ENCODE measurements at regions not wholly inside any gene's neighbourhood (a gene's known extent, or its start where the extent isn't known, plus 50 kb on each side); places are given as distances from the start of the nearest gene placed in this dataset.
A peak's percentile ranks its signal among the peaks of the same experiment; 100 is the strongest.

DNA sequence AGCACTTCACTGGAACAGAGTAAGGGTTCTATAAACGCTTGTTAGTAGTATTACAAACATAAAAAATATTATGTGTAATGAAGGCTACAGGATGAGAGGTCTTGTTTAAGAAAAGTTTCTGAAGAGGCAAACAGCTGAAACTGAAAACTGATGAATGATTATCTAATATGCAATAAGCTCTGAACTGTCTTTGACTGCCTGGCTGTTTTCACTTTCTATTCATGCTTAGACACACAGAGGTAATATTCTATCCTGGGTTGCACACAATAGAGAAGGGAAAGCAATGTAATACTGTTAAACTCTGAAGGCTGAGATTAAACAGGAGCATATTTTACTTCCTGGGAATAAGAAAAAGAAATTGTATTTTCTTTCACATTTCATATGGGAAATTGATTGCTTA, 251.3 kb downstream of the ALX1 start:
- Mint-ChIP-seq H3K27me3 (ENCODE audit: low read depth) (no peaks in the 10 kb centered on the region), H3K9me3 (no peaks in the 10 kb centered on the region), H3K4me1 (no peaks in the 10 kb centered on the region)

DNA sequence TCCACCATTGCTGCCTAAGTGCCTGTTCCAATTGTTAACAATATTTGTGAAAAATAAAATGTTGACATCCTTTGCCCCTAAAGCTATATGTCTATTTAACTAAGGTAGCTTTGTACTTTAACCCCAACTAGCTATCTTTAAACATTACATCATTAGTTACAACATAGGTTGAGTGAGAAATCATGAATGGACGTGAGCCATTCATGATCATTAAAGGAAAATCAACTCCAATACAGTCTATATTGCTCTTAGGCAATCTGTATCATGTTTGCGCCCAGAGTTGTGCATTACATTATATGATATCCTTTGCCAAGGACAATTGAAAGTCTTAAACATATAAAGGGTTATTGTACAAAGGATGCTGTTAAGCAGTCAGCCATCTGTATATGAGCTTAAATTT, 269.6 kb downstream of the ALX1 start:
- Mint-ChIP-seq H3K36me3 (ENCODE audit: low read depth) (no peaks in the 10 kb centered on the region), H3K27me3 (ENCODE audit: low read depth) (no peaks in the 10 kb centered on the region), H3K4me3 (no peak overlapping the region), H3K4me1 (peaks cover 3% of the 10 kb centered on the region), H3K9me3 (no peaks in the 10 kb centered on the region), H3K27ac (no peak overlapping the region)
- TF ChIP-seq, protein P1, sequence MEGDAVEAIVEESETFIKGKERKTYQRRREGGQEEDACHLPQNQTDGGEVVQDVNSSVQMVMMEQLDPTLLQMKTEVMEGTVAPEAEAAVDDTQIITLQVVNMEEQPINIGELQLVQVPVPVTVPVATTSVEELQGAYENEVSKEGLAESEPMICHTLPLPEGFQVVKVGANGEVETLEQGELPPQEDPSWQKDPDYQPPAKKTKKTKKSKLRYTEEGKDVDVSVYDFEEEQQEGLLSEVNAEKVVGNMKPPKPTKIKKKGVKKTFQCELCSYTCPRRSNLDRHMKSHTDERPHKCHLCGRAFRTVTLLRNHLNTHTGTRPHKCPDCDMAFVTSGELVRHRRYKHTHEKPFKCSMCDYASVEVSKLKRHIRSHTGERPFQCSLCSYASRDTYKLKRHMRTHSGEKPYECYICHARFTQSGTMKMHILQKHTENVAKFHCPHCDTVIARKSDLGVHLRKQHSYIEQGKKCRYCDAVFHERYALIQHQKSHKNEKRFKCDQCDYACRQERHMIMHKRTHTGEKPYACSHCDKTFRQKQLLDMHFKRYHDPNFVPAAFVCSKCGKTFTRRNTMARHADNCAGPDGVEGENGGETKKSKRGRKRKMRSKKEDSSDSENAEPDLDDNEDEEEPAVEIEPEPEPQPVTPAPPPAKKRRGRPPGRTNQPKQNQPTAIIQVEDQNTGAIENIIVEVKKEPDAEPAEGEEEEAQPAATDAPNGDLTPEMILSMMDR (IDR thresholded peaks at IDR 0.05; ENCODE audit: unreplicated experiment in 3 of 3) = no peak

More for the DNA sequence above, 251.3 kb downstream of the ALX1 start:
- no peaks in the 10 kb centered on the region for H3K36me3 Mint-ChIP-seq (ENCODE audit: low read depth)
- H3K27ac Mint-ChIP-seq = no peak overlapping the region
- no peak overlapping the region for H3K4me3 Mint-ChIP-seq
- TF ChIP-seq, protein P1 (IDR thresholded peaks at IDR 0.05; ENCODE audit: unreplicated experiment in 3 of 3) = no peak

DNA sequence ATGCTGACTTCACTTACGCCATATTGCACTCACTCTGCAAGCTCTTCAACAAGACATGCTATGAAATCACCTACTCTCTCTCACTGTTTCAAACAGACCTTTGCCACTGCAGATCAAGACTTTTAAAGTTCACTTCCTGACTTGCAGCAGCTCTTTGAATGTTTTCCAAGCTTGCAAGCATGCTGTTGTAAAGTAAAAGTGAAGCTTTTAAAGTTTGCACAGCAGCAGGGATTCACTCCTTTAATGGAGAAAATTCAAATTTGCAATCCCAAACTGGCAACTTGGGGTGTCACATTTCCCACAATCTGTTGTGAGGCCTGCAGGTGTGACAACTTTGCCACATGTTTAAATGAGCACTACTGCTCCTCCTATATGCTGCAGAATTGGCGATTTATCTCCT, 270.9 kb downstream of the ALX1 start:
- Mint-ChIP-seq H3K4me3 (no peak overlapping the region), H3K36me3 (ENCODE audit: low read depth) (no peaks in the 10 kb centered on the region), H3K9me3 (no peaks in the 10 kb centered on the region), H3K27ac (peak overlapping the region in 1 of 3 experiments; percentile 32), H3K4me1 (peaks cover 3% of the 10 kb centered on the region), H3K27me3 (ENCODE audit: low read depth) (no peaks in the 10 kb centered on the region)
- TF ChIP-seq, protein P1 (IDR thresholded peaks at IDR 0.05; ENCODE audit: unreplicated experiment in 3 of 3) = no peak

DNA sequence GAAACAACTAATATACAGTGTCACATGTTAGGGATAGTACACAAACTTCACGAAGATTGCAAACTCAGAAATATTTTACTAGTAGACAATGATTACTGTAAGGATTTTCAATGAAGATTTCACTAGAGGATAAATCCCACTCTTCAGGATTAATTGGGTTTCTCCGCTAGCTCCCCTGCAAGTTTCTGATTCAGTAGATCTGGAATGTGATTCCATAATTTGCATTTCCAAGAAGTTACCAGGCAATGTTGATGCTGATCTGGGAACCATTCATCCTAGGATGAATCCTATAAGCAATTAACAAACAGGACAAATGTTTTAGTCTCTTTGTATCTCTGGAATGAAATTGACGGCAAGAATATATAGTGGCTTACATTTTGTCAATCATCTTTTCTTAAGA, 272.4 kb downstream of the ALX1 start:
- TF ChIP-seq, protein P1 (IDR thresholded peaks at IDR 0.05; ENCODE audit: unreplicated experiment in 3 of 3) = no peak
- no peaks in the 10 kb centered on the region for H3K9me3 Mint-ChIP-seq
- no peak overlapping the region for H3K4me3 Mint-ChIP-seq
- no peaks in the 10 kb centered on the region for H3K36me3 Mint-ChIP-seq (ENCODE audit: low read depth)
- no peaks in the 10 kb centered on the region for H3K27me3 Mint-ChIP-seq (ENCODE audit: low read depth)
- H3K27ac Mint-ChIP-seq = no peak overlapping the region
- H3K4me1 Mint-ChIP-seq = peaks cover 3% of the 10 kb centered on the region

DNA sequence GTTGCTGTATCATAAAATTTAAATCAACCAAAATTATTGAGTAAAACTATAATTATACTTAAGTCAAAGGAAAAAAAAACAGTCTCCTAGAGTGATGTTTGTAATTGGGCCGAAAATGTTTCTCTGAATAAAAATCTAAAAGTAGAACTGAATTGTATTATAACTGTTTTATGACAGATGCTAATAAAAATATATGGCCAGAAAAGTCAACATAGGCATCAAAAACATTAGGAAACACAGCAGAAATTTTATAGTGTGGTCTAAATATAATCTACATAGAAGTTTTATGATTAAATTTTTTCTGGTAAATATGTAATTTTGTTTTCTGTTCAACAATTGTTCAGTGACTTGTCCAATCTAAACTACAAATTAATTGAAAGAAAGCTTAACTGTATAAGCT, 277.8 kb downstream of the ALX1 start:
- Mint-ChIP-seq H3K27me3 (ENCODE audit: low read depth) (no peaks in the 10 kb centered on the region), H3K27ac (no peak overlapping the region), H3K4me3 (no peak overlapping the region), H3K4me1 (no peaks in the 10 kb centered on the region), H3K36me3 (ENCODE audit: low read depth) (no peaks in the 10 kb centered on the region), H3K9me3 (no peaks in the 10 kb centered on the region)
- TF ChIP-seq, protein P1 (IDR thresholded peaks at IDR 0.05; ENCODE audit: unreplicated experiment in 3 of 3) = no peak

DNA sequence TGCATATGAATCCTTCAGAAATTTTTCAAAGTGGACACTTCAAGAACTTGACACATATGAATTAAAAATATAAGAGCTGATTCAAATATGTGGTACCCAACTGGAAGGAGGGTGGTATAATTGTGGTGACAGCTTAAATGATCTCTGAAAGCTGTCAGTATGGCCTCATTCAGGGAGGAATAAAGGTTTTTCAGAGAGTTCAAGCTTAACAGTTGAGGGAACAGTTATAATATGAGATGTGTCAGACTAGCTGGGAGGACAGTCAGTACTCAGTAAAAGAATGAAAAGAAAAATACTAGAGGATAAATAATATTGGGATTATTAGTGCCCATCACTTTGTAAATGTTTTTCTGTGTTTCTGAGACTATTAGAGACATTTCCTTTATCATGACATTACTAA, 277.5 kb downstream of the RASSF9 start:
- H3K4me1 Mint-ChIP-seq = no peaks in the 10 kb centered on the region
- H3K4me3 Mint-ChIP-seq = no peak overlapping the region
- no peak overlapping the region for H3K27ac Mint-ChIP-seq
- no peaks in the 10 kb centered on the region for H3K27me3 Mint-ChIP-seq (ENCODE audit: low read depth)
- TF ChIP-seq, protein P1 (IDR thresholded peaks at IDR 0.05; ENCODE audit: unreplicated experiment in 3 of 3) = no peak
- no peaks in the 10 kb centered on the region for H3K36me3 Mint-ChIP-seq (ENCODE audit: low read depth)
- no peaks in the 10 kb centered on the region for H3K9me3 Mint-ChIP-seq
